ENCODE measurements at regions not wholly inside any gene's neighbourhood (a gene's known extent, or its start where the extent isn't known, plus 50 kb on each side); places are given as distances from the start of the nearest gene placed in this dataset.
"Not testable (repeated sequence)": the region's sequence is repeated elsewhere in the genome, so short reads cannot be mapped to it uniquely, and the experiment has no call there.

DNA sequence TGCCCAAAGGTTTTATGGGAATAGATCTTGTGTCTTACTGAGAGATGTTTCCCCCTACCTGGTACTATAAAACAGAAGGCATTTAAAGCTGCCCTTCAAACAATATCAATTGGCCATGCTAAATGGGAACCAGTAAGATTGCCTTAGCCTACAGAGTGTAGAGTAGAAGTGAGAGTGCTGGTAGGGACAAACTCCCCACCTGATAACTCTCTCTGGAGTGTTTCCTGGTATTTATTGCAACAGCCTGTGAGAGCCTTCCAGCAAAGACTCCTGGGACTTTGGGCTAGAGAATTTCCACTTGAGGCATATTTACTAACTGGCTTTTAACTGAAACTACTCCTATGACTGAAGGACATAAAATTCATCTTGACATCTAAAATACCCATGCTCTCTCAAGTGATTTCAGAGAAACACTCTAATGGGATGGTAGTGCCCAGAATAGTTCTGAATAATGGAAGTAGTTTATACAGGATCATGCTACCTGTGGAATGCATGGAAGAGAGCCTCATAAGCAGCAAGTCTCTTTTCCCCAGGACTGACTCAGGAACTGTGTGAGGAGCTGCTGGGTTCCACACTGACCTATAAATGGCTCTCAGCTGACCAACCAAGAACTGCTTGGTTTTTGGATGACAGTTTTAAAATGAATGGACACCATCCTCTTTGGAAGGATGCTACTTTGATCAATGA is 132.7 kb upstream of the SLITRK5 start:
- H3K4me3 ChIP-seq (ENCODE audit: low read depth, low read length): no peak overlapping the region
- TF ChIP-seq POLR2A (IDR thresholded peaks at IDR 0.05; ENCODE audit: extremely low read depth, insufficient read length) (no peak), MYC (IDR thresholded peaks at IDR 0.05; ENCODE audit: low read depth, low read length) (no peak)
- TF ChIP-seq, protein P1, sequence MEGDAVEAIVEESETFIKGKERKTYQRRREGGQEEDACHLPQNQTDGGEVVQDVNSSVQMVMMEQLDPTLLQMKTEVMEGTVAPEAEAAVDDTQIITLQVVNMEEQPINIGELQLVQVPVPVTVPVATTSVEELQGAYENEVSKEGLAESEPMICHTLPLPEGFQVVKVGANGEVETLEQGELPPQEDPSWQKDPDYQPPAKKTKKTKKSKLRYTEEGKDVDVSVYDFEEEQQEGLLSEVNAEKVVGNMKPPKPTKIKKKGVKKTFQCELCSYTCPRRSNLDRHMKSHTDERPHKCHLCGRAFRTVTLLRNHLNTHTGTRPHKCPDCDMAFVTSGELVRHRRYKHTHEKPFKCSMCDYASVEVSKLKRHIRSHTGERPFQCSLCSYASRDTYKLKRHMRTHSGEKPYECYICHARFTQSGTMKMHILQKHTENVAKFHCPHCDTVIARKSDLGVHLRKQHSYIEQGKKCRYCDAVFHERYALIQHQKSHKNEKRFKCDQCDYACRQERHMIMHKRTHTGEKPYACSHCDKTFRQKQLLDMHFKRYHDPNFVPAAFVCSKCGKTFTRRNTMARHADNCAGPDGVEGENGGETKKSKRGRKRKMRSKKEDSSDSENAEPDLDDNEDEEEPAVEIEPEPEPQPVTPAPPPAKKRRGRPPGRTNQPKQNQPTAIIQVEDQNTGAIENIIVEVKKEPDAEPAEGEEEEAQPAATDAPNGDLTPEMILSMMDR (IDR thresholded peaks at IDR 0.05; ENCODE audit: low read depth, low read length): no peak
- TF ChIP-seq, protein P2, sequence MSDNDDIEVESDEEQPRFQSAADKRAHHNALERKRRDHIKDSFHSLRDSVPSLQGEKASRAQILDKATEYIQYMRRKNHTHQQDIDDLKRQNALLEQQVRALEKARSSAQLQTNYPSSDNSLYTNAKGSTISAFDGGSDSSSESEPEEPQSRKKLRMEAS (IDR thresholded peaks at IDR 0.05; ENCODE audit: low read depth, low read length): no peak
- DNase-seq (ENCODE audit: low read depth): no peak

DNA sequence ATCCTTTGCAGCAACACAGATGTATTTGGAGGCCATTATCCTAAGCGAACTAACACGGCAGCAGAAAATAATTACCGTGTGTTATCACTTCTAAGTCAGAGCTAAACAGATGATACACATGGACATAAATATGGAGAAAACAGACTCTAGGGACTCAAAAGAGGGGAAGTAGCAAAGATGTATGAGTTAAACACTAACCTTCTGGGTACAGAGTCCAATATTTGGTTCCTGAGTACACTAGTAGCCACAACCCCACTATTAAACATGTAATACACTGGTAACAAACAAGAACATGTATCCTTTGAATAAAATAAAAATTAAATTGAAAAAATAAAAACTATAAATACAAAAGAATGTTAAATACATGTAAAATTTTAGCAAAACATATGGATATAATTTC is 118.0 kb upstream of the SLITRK5 start:
- no peak for TF ChIP-seq MYC (IDR thresholded peaks at IDR 0.05; ENCODE audit: low read depth, low read length)
- TF ChIP-seq, protein P2 (IDR thresholded peaks at IDR 0.05; ENCODE audit: low read depth, low read length): no peak
- no peak for TF ChIP-seq POLR2A (IDR thresholded peaks at IDR 0.05; ENCODE audit: extremely low read depth, insufficient read length)
- TF ChIP-seq, protein P1 (IDR thresholded peaks at IDR 0.05; ENCODE audit: low read depth, low read length): no peak
- no peak for DNase-seq (ENCODE audit: low read depth)
- H3K4me3 ChIP-seq (ENCODE audit: low read depth, low read length): no peak overlapping the region

GRCh38 chr13:87554045-87554444 is 117.1 kb upstream of the SLITRK5 start:
- no peak for DNase-seq (ENCODE audit: low read depth)
- TF ChIP-seq, protein P1 (IDR thresholded peaks at IDR 0.05; ENCODE audit: low read depth, low read length): no peak
- TF ChIP-seq, protein P2 (IDR thresholded peaks at IDR 0.05; ENCODE audit: low read depth, low read length): no peak
- no peak for TF ChIP-seq POLR2A (IDR thresholded peaks at IDR 0.05; ENCODE audit: extremely low read depth, insufficient read length)
- no peak for TF ChIP-seq MYC (IDR thresholded peaks at IDR 0.05; ENCODE audit: low read depth, low read length)
- H3K4me3 ChIP-seq (ENCODE audit: low read depth, low read length): no peak overlapping the region

DNA sequence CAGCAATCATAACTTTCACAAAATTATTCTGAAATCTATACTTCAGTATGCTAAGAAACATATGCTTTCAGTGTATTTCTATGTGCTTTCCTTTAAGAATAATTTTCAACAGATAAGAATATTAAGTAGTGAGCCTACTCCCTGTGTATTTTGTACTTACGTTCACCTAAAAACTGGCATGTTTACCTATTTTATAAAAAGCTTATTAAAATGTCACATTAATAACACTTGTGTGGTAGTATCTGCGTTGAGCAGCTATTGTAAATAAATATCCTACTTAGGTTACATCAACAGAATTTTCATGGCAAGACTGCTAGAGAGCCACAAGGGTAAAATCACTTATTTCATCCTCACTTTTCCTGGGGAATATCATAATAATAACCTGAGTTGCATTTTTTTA is 113.4 kb upstream of the SLITRK5 start:
- DNase-seq (ENCODE audit: low read depth): no peak
- H3K4me3 ChIP-seq (ENCODE audit: low read depth, low read length): no peak overlapping the region
- no peak for TF ChIP-seq POLR2A (IDR thresholded peaks at IDR 0.05; ENCODE audit: extremely low read depth, insufficient read length)
- TF ChIP-seq, protein P1 (IDR thresholded peaks at IDR 0.05; ENCODE audit: low read depth, low read length): no peak
- no peak for TF ChIP-seq MYC (IDR thresholded peaks at IDR 0.05; ENCODE audit: low read depth, low read length)
- TF ChIP-seq, protein P2 (IDR thresholded peaks at IDR 0.05; ENCODE audit: low read depth, low read length): no peak

DNA sequence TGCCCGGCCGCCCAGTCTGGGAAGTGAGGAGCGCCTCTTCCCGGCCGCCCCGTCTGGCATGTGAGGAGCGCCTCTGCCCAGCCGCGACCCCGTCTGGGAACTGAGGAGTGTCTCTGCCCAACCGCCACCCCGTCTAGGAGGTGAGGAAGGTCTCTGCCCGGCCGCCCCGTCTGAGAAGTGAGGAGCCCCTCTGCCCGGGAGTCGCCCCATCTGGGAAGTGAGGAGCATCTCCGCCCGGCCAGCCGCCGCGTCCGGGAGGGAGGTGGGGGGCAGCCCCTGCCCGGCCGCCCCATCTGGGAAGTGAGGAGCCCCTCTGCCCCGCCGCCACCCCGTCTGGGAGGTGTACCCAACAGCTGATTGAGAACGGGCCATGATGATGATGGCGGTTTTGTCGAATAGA is 109.6 kb upstream of the SLITRK5 start:
- H3K4me3 ChIP-seq (ENCODE audit: low read depth, low read length); DNase-seq (ENCODE audit: low read depth): not testable (repeated sequence)

DNA sequence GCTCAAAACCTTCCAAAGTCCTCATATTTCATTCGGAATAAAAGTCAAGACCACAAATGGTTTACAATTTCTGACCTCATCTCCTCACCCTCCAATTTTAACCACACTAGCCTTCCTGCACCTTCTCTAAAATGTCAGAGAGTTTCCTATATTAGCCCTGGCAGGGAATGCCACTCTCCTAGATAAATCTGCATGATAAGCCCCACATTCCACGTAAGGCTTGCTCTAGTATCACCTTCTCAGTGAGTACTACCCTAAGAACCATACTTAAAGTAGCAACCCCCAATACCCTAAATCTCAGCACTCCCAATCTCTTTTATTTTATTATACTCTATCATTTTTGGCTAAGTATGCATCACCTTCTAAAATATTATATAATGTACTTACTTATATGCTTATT is 100.5 kb upstream of the SLITRK5 start:
- no peak for DNase-seq (ENCODE audit: low read depth)
- H3K4me3 ChIP-seq (ENCODE audit: low read depth, low read length): no peak overlapping the region
- TF ChIP-seq MYC (IDR thresholded peaks at IDR 0.05; ENCODE audit: low read depth, low read length): no peak
- TF ChIP-seq POLR2A (IDR thresholded peaks at IDR 0.05; ENCODE audit: extremely low read depth, insufficient read length): no peak
- TF ChIP-seq, protein P1 (IDR thresholded peaks at IDR 0.05; ENCODE audit: low read depth, low read length): no peak
- TF ChIP-seq, protein P2 (IDR thresholded peaks at IDR 0.05; ENCODE audit: low read depth, low read length): no peak
